HG03103 (cell line): ENCODE measurements at regions not wholly inside any gene's neighbourhood (a gene's known extent, or its start where the extent isn't known, plus 50 kb on each side); places are given as distances from the start of the nearest gene placed in this dataset.
A peak's percentile ranks its signal among the peaks of the same experiment; 100 is the strongest.

ENCODE experiments used
- ATAC-seq: cut with Tn5 transposase; IDR thresholded peaks from one replicate; pipeline ENCODE4 v1.9.1; 2021; ENCODE audit warnings: low read depth; ENCODE audit not compliant: unreplicated experiment

GRCh38 chr1:193487722-193488121 is 301.3 kb upstream of the B3GALT2 start:
- ATAC-seq, result no peak

GRCh38 chr1:193486671-193487229 is 300.3 kb upstream of the B3GALT2 start:
- ATAC-seq, result no peak

- ATAC-seq, result no peak
These were observed 294.3 kb upstream of the B3GALT2 start for GRCh38 chr1:193480755-193481154.

- ATAC-seq, result peak; percentile 98
These were observed 292.8 kb upstream of the B3GALT2 start for GRCh38 chr1:193479187-193479586.

GRCh38 chr1:193476748-193477147 is 290.3 kb upstream of the B3GALT2 start:
- ATAC-seq, result no peak

GRCh38 chr1:193473932-193474331 is 287.5 kb upstream of the B3GALT2 start:
- no peak for ATAC-seq

- ATAC-seq, result no peak
These were observed 286.5 kb upstream of the B3GALT2 start for GRCh38 chr1:193472838-193473398.

- ATAC-seq, result no peak
These were observed 286.0 kb upstream of the B3GALT2 start for GRCh38 chr1:193472430-193472829.

- ATAC-seq, result no peak
These were observed 285.6 kb upstream of the B3GALT2 start for GRCh38 chr1:193471981-193472380.

- ATAC-seq, result no peak
These were observed 277.0 kb upstream of the B3GALT2 start for GRCh38 chr1:193463326-193463932.

GRCh38 chr1:193462629-193463320 is 276.4 kb upstream of the B3GALT2 start:
- no peak for ATAC-seq

- ATAC-seq, result no peak
These were observed 272.2 kb upstream of the B3GALT2 start for GRCh38 chr1:193458628-193459027.

GRCh38 chr1:193457676-193458075 is 271.3 kb upstream of the B3GALT2 start:
- ATAC-seq, result no peak

- ATAC-seq, result no peak
These were observed 270.4 kb upstream of the B3GALT2 start for GRCh38 chr1:193456811-193457280.

- no peak for ATAC-seq
These were observed 265.2 kb upstream of the B3GALT2 start for GRCh38 chr1:193451606-193452005.

GRCh38 chr1:193451001-193451400 is 264.6 kb upstream of the B3GALT2 start:
- no peak for ATAC-seq

- peak; percentile 87 for ATAC-seq
These were observed 262.5 kb upstream of the B3GALT2 start for GRCh38 chr1:193448682-193449461.

- ATAC-seq, result no peak
These were observed 257.5 kb upstream of the B3GALT2 start for GRCh38 chr1:193443886-193444285.

- ATAC-seq, result peak; percentile 61
These were observed 252.4 kb upstream of the B3GALT2 start for GRCh38 chr1:193438771-193439170.

GRCh38 chr1:193438312-193438711 is 251.9 kb upstream of the B3GALT2 start:
- peak; percentile 19 for ATAC-seq

- ATAC-seq, result peak; percentile 56
These were observed 251.4 kb upstream of the B3GALT2 start for GRCh38 chr1:193437785-193438184.
